K562 (cell line): ENCODE measurements at regions not wholly inside any gene's neighbourhood (a gene's known extent, or its start where the extent isn't known, plus 50 kb on each side); places are given as distances from the start of the nearest gene placed in this dataset.

ENCODE experiments used
- ATAC-seq: fragments of 200-7000 bp; cut with Tn5 transposase; 3 replicates; pipeline ENCODE4 v1.9.1; 2020; ENCODE audit warnings: moderate library complexity
- BruUV-seq: library from RNA; stranded (reverse); fragments of 400-500 nt; replicated peaks from 2 replicates; lab custom pipeline; 2021; lab: Mats Ljungman, UMichigan
- CTCF ChIA-PET: fragments of 300-600 bp; formaldehyde crosslinking; extraction: SDS; loops from one replicate; lab custom pipeline; 2021; ENCODE audit warnings: low intra/inter-chr PET ratio; lab: Yijun Ruan, JAX
- POLR2A ChIA-PET: fragments of 300-600, 350-650 bp; sonication (Branson Sonifier 250); formaldehyde crosslinking; extraction: SDS; loops from one replicate; lab custom pipeline; 2021; ENCODE audit warnings: antibody characterized with exemption, inconsistent platforms; lab: Yijun Ruan, JAX
- DNase-seq, 4 experiments: peaks; one replicate each; pipeline versions ENCODE4 v3.0.0 to v3.0.0-alpha.2; 2011 to 2018; ENCODE audit warnings: low spot score in 3 of 4, mixed read lengths in 3 of 4; ENCODE audit errors: extremely low read depth in 1 of 4
- FAIRE-seq: peaks from 2 replicates; lab custom pipeline; 2011; peaks lifted over from hg19 to GRCh38; lab: Jason Lieb, UNC
- H2AFZ ChIP-seq: 2 replicates; pipeline ENCODE4 v1.6.0; 2011; ENCODE audit warnings: low read depth, low read length, control low read depth, inconsistent platforms
- H3K27ac ChIP-seq: fragments of 200-600 bp; 3 replicates; pipeline ENCODE4 v1.8.0; 2011; ENCODE audit warnings: low read depth, mild to moderate bottlenecking, control low read depth, inconsistent platforms, low read length, moderate library complexity, mixed read lengths; ENCODE audit errors: extremely low read depth
- H3K27me3 ChIP-seq, 2 experiments: fragments of 300-600 bp in 1 of 2; 2 replicates in 1 of 2; 3 replicates in 1 of 2; pipeline versions ENCODE4 v1.6.0 to v1.8.0; 2011; ENCODE audit warnings: inconsistent platforms in 2 of 2, low read length in 2 of 2, mild to moderate bottlenecking in 1 of 2, mixed read lengths in 1 of 2, moderate library complexity in 1 of 2; ENCODE audit not compliant: control insufficient read depth in 2 of 2, insufficient read depth in 2 of 2
- H3K36me3 ChIP-seq: fragments of 300-600 bp; 3 replicates; pipeline ENCODE4 v1.8.0; 2011; ENCODE audit warnings: mild to moderate bottlenecking, low read length, inconsistent platforms; ENCODE audit not compliant: control insufficient read depth, insufficient read depth
- H3K4me1 ChIP-seq, 2 experiments: fragments of 200-600 bp in 1 of 2; replicated peaks in 1 of 2; 2 replicates in 1 of 2; 3 replicates in 1 of 2; pipeline versions ENCODE4 v1.5.1 to v1.8.0; 2011; ENCODE audit warnings: inconsistent platforms in 2 of 2, low read length in 2 of 2, mild to moderate bottlenecking in 1 of 2, mixed read lengths in 1 of 2, moderate library complexity in 1 of 2; ENCODE audit not compliant: control insufficient read depth in 2 of 2, insufficient read depth in 2 of 2
- H3K4me2 ChIP-seq: 2 replicates; pipeline ENCODE4 v1.6.1; 2011; ENCODE audit warnings: low read length, control low read depth, inconsistent platforms, mixed read lengths; ENCODE audit not compliant: insufficient read depth
- H3K4me3 ChIP-seq: fragments of 200-600 bp; sonication (generic), shearing (Covaris generic); 2 replicates; pipeline ENCODE4 v1.5.1; 2016; ENCODE audit warnings: control low read depth, inconsistent platforms
- H3K79me2 ChIP-seq: fragments of 200-600 bp; 3 replicates; pipeline ENCODE4 v1.8.0; 2011; ENCODE audit warnings: low read length, inconsistent platforms; ENCODE audit not compliant: control insufficient read depth, insufficient read depth
- H3K9ac ChIP-seq, 2 experiments: 2 replicates each; pipeline versions ENCODE4 v1.6.0 to v1.6.1; 2011; ENCODE audit warnings: low read depth in 2 of 2, low read length in 2 of 2, control low read depth in 1 of 2, inconsistent platforms in 1 of 2, mild to moderate bottlenecking in 1 of 2, mixed read lengths in 1 of 2; ENCODE audit not compliant: insufficient read depth in 1 of 2
- H3K9me1 ChIP-seq: one replicate; pipeline ENCODE4 v1.6.0; 2011; ENCODE audit warnings: inconsistent platforms, mild to moderate bottlenecking, low read length, moderate library complexity; ENCODE audit not compliant: control insufficient read depth, insufficient read depth
- H3K9me3 ChIP-seq: replicated peaks from 2 replicates; pipeline ENCODE4 v1.5.1; 2011; ENCODE audit warnings: low read depth, low read length, inconsistent platforms; ENCODE audit not compliant: control insufficient read depth, insufficient read depth
- H4K20me1 ChIP-seq: replicated peaks from 2 replicates; pipeline ENCODE4 v1.6.1; 2011; ENCODE audit warnings: low read length, inconsistent platforms, mixed read lengths; ENCODE audit not compliant: control insufficient read depth, insufficient read depth
- CHD2 ChIP-seq: IDR thresholded peaks from 2 replicates; pipeline ENCODE4 v1.6.1; 2011; ENCODE audit warnings: low read depth, low read length
- CTBP1 ChIP-seq: fragments of 450-650 bp; IDR thresholded peaks from 2 replicates; pipeline ENCODE4 v1.6.1; 2016; ENCODE audit warnings: borderline replicate concordance
- ELF1 ChIP-seq: fragments of 200-800 bp; sonication (Bioruptor generic); IDR thresholded peaks from 2 replicates; pipeline ENCODE4 v1.6.1; 2016; ENCODE audit warnings: missing genetic modification characterization, missing compliant biosample characterization
- HNRNPK ChIP-seq: fragments of 200-400 bp; formaldehyde crosslinking; IDR thresholded peaks from one replicate; pipeline ENCODE4 v1.6.1; 2018; ENCODE audit warnings: mild to moderate bottlenecking, low read depth, low read length; ENCODE audit not compliant: poor library complexity, severe bottlenecking
- JUND ChIP-seq, 2 experiments: IDR thresholded peaks; 2 replicates in 1 of 2; 3 replicates in 1 of 2; pipeline ENCODE4 v1.6.1; 2011; ENCODE audit warnings: borderline replicate concordance in 2 of 2, low read depth in 2 of 2, low read length in 2 of 2, improper control_type of control experiment in 1 of 2, missing biosample characterization in 1 of 2, missing genetic modification characterization in 1 of 2, missing genetic modification reagents in 1 of 2
- YY1 ChIP-seq, 3 experiments: IDR thresholded peaks; 2 replicates each; pipeline ENCODE4 v1.6.1; 2011; ENCODE audit warnings: low read length in 2 of 3, mild to moderate bottlenecking in 2 of 3, moderate library complexity in 2 of 3, borderline replicate concordance in 1 of 3, control low read depth in 1 of 3, low read depth in 1 of 3; ENCODE audit not compliant: insufficient read depth in 3 of 3, insufficient replicate concordance in 2 of 3, control insufficient read depth in 1 of 3, insufficient read length in 1 of 3; ENCODE audit errors: extremely low read depth in 1 of 3
- WGBS: fragments of 100-300 bp; shearing (Covaris generic); methylation state at CpG from one replicate; pipeline ENCODE4 v1.1.6; 2016; ENCODE audit warnings: low coverage, mixed read lengths; ENCODE audit not compliant: insufficient coverage; ENCODE audit errors: missing lambda C conversion rate; 5-methylcytosine and 5-hydroxymethylcytosine counted together
- in situ Hi-C: fragments of 300-500 bp; cut with MboI; formaldehyde crosslinking; loops from 4 replicates; pipeline ENCODE4 v1.15.0; 2018; ENCODE audit warnings: inconsistent platforms, mixed read lengths
- intact Hi-C: fragments of 100-400 bp; cut with micrococcal nuclease; formaldehyde crosslinking; loops from 2 replicates; pipeline ENCODE4 v1.14.2; 2022
- TF ChIP-seq, protein P1 (sequence below): sonication (generic); formaldehyde crosslinking; IDR thresholded peaks from 2 replicates; pipeline ENCODE4 v1.8.0; 2022; ENCODE audit warnings: missing genetic modification reagents, mild to moderate bottlenecking, borderline replicate concordance
- TF ChIP-seq, protein P2 (sequence below): fragments of 250-450 bp; sonication (Bioruptor Pico); IDR thresholded peaks from 2 replicates; pipeline ENCODE4 v1.8.0; 2022; ENCODE audit warnings: inconsistent platforms

- no peak overlapping the region for H3K9ac ChIP-seq
- H3K79me2 ChIP-seq, result no peaks in the 10 kb centered on the region
- H4K20me1 ChIP-seq, result no peaks in the 10 kb centered on the region
- TF ChIP-seq, protein P1, sequence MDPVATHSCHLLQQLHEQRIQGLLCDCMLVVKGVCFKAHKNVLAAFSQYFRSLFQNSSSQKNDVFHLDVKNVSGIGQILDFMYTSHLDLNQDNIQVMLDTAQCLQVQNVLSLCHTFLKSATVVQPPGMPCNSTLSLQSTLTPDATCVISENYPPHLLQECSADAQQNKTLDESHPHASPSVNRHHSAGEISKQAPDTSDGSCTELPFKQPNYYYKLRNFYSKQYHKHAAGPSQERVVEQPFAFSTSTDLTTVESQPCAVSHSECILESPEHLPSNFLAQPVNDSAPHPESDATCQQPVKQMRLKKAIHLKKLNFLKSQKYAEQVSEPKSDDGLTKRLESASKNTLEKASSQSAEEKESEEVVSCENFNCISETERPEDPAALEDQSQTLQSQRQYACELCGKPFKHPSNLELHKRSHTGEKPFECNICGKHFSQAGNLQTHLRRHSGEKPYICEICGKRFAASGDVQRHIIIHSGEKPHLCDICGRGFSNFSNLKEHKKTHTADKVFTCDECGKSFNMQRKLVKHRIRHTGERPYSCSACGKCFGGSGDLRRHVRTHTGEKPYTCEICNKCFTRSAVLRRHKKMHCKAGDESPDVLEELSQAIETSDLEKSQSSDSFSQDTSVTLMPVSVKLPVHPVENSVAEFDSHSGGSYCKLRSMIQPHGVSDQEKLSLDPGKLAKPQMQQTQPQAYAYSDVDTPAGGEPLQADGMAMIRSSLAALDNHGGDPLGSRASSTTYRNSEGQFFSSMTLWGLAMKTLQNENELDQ (CRISPR knock-in tag), result no peak
- no peak for TF ChIP-seq JUND (IDR thresholded peaks at IDR 0.05; ENCODE audit: borderline replicate concordance, low read depth, low read length)
- no peak for TF ChIP-seq JUND (tag; IDR thresholded peaks at IDR 0.05; ENCODE audit: borderline replicate concordance, low read depth, low read length)
- TF ChIP-seq CHD2, result no peak
- no peak for TF ChIP-seq CTBP1
- no peak for TF ChIP-seq ELF1 (tag)
- no peak for TF ChIP-seq HNRNPK
- TF ChIP-seq, protein P2, sequence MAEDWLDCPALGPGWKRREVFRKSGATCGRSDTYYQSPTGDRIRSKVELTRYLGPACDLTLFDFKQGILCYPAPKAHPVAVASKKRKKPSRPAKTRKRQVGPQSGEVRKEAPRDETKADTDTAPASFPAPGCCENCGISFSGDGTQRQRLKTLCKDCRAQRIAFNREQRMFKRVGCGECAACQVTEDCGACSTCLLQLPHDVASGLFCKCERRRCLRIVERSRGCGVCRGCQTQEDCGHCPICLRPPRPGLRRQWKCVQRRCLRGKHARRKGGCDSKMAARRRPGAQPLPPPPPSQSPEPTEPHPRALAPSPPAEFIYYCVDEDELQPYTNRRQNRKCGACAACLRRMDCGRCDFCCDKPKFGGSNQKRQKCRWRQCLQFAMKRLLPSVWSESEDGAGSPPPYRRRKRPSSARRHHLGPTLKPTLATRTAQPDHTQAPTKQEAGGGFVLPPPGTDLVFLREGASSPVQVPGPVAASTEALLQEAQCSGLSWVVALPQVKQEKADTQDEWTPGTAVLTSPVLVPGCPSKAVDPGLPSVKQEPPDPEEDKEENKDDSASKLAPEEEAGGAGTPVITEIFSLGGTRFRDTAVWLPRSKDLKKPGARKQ (CRISPR knock-in tag), result no peak
- no peak for TF ChIP-seq YY1 (IDR thresholded peaks at IDR 0.05; ENCODE audit: borderline replicate concordance in 1 of 3, control insufficient read depth in 1 of 3, extremely low read depth in 1 of 3, insufficient read depth in 3 of 3, insufficient read length in 1 of 3, insufficient replicate concordance in 2 of 3, low read depth in 1 of 3, low read length in 2 of 3)
- ATAC-seq (no peak), DNase-seq (no peak), FAIRE-seq (no peak)
- intact Hi-C loops (no loop called here), in situ Hi-C loops (no loop called here)
- H3K9me1 ChIP-seq, result no peaks in the 10 kb centered on the region
- no peaks in the 10 kb centered on the region for H3K27me3 ChIP-seq
- H3K4me1 ChIP-seq, result 0 out of 5 replicates have a peak, but pooled peaks cover 0 to 6% of the 10 kb centered on the region in 2 experiments
- H3K9me3 ChIP-seq, result no peaks in the 10 kb centered on the region
- no peak overlapping the region for H3K4me3 ChIP-seq
- no peak overlapping the region for H3K27ac ChIP-seq
- H2AFZ ChIP-seq, result no peak overlapping the region
- no TSS peak for BruUV-seq
- H3K4me2 ChIP-seq, result no peak overlapping the region
- 18% methylated on average over 2 of the region's 2 CpGs for WGBS
- POLR2A ChIA-PET, result no interaction called here
- CTCF ChIA-PET, result no interaction called here
- H3K36me3 ChIP-seq, result no peaks in the 10 kb centered on the region
Observed at GRCh38 chr5:89299998-89300397, 417.0 kb upstream of the MEF2C start.
